Cardiac septum (tissue), 1 donor: ENCODE measurements at regions not wholly inside any gene's neighbourhood (a gene's known extent, or its start where the extent isn't known, plus 50 kb on each side); places are given as distances from the start of the nearest gene placed in this dataset.

ENCODE experiments used
- DNase-seq: peaks from one replicate; pipeline ENCODE4 v3.0.0-alpha.2; 2020; ENCODE audit warnings: low spot score
- intact Hi-C: fragments of 100-400 bp; cut with DNase I; formaldehyde crosslinking; loops from one replicate; pipeline ENCODE4 v1.14.0; 2022
- donor health status: DM: no; HTN: no; CAD: no.

DNA sequence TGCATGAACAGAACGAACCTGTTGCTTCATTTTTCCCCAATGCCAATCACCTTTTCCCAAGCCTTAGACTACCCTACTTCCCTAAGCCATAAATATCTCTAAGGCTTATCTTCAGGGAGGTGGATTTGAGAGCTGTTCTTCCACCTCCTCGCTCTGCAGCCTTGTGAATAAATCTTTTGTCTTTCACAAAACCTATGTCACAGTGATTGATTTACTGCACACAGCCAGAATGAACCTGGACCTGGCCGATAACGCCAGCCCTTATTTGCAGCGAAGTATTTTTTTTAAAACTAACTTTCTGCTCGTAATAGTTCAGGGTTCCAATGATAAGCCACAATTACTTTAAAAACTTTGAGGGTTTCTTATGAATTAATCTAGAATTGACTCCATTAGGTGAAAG lies 632.6 kb downstream of the PTPRU start:
- no peak for DNase-seq
- intact Hi-C loops: no loop called here

DNA sequence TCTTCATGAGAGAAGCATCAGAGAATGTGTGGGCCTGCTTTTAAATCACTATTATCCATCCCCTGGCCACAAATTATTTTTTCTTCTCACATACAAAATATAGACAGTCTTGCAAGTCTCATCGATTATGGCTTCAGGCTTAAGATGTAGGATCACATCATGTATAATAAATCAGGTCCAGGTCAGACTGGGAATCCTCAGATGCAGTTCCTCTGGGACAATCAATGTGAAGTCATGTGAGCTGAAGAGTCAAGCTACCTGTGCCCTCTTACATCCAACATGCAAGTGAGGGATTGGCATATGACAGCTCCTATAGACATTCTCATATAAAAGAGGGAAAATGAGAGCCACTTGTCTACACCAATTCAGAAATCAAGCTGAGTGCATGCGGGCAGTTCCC lies 631.8 kb downstream of the PTPRU start:
- no peak for DNase-seq
- intact Hi-C loops: no loop called here

DNA sequence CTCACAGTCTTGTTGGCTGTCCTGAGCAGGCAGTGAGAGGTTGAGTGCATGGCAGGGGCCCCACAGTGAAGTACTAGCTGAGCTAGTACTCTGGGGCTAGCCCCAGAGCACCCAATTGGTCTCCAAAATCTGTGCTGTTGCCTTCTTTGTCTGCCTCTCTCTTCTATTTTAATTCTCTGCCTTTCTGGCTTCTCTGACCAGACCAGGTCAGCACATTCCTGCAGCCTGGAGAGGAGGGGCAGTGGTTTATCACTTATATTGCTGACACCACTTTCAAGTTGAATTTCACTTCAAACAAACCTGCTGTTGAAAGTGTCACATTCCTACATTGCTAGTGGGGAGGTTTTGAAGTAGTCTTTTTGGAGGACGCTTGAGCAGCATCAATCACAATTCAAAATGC lies 628.7 kb downstream of the PTPRU start:
- intact Hi-C loops: no loop called here
- DNase-seq: no peak

DNA sequence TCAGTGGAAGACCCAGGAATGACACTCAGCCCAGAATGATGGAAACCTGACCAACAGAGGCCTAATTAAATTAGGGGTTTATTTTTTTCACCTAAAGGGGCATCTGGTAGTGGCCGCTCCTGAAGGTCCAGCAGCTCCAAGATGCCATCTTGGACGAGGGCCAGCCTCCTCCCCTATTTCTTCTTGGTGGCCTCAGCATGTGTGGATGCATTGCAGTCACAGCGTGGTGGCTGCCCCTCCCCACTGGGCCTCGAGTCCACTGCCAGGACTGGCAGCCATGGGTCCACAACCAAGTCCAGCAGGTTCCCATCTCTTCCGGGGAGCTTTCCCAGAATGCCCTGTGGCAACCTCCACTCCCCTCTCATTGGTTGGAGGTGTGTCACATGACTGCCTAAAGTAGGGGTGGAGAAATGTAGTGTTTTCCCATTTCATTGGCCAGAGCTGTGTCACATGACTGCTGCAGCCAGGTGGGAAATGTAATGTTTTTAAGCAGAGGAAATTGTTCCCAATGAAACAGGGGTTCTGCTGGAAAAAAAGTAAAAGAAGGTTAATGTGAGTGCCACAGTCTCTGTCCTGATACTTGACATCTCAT lies 628.2 kb downstream of the PTPRU start:
- intact Hi-C loops: no loop called here
- DNase-seq: no peak

DNA sequence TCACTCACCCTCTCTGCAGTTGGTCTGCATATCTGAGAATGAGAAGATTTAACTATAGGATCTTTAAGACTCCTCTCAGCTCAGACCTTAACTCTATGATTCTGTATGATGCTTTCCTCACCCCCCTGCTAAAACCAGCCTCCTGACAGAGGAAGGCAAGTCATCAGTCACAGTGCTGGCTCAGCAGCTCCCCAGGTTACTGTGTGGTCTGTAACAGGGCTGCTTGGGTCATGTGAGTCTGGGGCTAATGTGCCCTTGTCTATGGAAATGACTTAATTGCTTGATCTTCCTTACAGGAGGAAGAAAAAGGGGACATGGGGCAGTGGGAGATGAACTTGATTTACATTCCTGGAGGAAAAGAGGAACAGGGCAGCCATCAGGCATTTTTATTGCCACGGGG lies 625.6 kb downstream of the PTPRU start:
- DNase-seq: peak; percentile 35
- intact Hi-C loops: no loop called here

DNA sequence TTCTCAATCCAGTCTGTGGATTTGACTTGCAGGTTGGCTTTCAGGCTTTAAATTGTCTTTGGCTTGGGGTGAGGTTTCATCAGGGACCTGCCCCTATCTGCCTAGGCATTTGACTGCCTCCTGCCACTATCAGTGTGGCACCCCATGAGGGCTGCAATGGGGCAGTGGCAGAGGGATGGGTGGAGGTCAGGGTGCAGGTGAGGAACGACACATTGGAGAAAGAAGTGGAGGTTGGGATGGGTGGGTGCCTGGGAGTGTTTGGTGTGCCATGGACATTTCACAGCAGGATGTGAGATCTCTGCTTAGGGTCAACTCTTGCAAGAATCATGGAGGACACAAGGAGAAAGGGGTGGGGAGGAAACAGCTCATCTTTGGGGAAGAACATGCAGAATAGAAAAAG lies 625.1 kb downstream of the PTPRU start:
- DNase-seq: peak; percentile 1
- intact Hi-C loops: no loop called here

DNA sequence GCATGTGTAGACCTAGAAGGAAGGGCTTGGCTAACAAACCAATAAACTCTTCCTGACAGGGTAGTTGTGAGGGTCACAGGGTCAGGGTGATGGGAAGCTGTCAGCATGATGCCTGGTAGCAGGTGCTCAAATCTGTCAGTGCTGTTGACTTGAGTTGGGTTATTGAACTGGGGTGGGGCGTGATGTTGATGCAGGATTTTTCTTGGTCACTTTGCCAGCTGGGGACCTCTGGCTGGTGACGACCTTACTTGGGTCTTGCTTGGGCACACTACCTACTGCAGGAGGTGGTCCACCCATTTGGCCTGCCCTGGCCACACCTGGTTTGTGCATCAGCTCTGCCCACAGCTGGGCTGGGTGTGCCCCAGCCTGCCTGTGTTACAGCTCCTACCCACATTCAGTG lies 624.4 kb downstream of the PTPRU start:
- intact Hi-C loops: no loop called here

DNA sequence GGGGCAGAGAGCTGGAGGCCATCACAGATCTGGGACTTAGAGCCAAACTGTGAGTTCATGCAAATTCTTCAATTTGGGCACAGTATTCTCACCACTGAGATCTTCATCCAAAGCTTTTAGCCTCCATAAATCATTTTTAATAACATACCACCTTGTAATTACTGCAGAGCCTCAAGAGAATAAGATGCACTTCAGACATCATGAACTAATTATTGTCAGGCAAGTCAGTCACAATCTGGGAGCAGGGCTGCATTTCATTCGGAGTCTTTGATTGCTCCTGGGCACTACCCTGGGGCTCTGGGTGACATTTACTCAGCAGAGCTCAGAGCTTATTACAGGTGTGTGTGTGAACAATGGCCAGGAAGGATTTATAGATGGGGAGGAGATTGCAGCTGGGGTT lies 623.7 kb downstream of the PTPRU start:
- DNase-seq: peak; percentile 46
- intact Hi-C loops: no loop called here

More for the DNA sequence above, 624.4 kb downstream of the PTPRU start:
- DNase-seq: peak; percentile 19

DNA sequence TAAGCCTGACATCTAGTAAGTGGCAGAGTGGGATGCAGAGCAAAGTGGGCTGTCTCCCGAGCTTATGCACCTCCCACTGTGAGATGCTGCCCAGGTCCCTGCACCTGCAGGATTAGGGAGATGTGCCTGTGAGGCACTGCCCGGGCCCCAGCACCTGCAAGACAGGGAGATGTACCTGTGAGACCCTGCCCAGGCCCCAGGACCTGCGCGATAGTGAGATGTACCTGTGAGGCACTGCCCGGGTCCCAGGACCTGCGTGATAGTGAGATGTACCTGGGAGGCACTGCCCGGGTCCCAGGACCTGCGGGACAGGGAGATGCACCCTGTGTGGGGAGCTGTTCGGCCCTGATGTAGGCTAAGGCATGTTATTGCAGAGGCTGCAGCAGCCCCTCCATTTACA lies 622.8 kb downstream of the PTPRU start:
- peak; percentile 26 for DNase-seq
- intact Hi-C loops: no loop called here

DNA sequence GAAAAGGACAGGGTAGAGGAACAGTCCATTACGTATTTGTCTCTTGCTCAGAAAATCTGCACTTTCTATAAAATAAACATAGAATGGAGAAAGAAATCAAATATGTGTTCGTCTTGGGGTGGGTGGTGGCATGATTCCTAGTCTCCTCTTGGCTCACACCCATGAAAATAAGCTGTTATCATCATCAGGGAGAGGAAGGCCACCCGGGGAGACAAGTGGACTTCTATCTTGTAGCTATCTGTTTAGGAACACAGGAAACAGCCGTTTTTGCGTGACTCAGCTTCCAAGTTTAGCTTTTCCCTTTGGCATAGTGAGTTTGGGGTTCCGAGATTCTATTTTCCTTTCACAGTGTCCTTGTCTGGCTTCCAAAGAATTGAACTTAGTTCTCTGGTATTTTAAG lies 622.3 kb downstream of the PTPRU start:
- DNase-seq: peak; percentile 46
- intact Hi-C loops: no loop called here

DNA sequence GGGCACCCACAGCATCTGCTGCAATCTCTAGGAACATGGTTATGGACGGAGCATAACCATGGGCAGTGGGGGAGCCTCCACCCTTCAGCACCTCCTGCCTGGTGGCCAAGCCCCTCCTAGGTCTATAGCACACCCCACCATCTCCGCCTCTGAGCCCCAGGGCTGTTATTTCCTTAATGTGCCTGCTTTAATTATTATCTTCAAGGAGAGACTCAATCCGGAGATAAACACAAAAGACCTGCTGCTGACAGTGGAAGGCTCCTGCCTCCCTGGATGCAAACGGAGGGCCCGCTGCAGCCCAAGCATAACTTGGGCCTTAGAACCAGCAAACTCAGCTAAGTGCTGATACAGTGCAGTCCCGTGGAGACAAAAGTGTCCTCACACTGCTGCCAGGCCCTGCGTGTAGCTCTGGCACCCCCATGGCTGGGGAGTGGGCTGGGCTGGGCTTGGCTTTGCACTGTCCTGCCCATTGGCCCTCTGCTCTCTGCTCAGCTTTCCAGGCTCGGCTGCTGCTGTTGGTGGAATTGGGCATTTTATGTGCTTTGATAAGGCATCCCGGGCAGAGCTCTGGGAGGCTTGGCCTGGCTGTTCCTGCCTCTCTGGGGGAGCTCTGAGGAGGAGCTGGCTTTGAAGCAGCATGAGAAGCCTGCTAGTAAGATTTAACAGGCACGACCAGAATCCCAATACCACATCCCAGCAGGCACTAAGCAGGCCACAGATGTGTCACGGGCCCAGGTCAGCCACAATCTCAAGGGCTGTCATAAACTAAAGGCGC lies 620.2 kb downstream of the PTPRU start:
- intact Hi-C loops: no loop called here
- DNase-seq: peak; percentile 61

DNA sequence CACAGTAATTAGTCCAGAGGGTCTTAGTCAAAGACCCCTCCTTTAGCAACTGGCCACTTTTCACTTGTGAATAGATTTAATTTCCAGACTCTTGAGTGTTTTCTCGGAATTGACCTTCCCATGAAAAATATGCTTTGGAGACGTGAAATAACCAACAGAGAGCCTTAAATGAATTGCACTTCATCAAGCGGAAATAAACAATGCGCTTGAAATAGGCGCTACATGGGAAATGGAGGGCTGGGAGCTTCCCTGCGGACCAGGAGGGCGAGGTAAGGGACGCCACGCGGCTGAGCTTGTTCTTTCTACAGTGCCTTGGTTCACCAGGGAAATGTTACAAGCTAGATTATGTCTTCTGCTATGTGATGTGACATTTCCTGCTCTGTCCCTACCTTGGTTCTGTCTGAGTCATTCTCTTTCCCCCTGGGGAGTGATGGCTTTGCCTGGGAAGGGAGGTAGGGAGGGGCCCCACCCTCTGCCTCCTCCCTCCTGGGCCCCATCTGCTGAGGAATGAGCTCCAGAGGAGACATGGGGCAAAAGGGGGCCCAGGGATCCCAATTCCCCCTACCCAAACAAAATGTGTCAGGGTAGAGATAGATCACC lies 619.3 kb downstream of the PTPRU start:
- intact Hi-C loops: no loop called here
- peak; percentile 22 for DNase-seq

DNA sequence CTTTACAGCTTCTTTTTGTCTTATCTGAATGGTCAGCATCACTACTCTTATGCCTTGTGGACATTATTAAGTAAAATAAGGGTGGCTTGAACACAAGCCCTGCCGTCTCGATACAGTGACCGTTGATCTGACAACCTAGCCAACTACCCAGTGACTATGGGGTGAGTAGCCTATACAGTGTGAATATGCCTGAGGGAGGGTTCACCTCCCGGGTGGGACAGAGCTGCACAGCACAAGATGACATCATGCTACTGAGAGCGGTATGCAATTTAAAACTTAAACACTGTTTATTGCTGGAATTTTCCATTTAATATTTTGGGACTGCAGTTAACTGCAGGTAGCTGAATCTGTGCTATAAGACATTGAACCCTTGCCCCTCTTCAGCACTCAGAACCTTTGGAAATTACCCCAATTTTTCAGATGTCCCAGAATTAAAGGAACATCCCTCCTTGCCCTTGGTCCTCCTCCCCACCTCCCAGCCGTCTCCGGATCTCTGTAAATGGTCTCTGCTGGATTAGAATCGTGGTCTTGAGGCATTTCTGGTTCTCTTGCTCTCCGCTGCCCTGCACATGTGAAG lies 618.5 kb downstream of the PTPRU start:
- peak; percentile 41 for DNase-seq
- intact Hi-C loops: no loop called here

DNA sequence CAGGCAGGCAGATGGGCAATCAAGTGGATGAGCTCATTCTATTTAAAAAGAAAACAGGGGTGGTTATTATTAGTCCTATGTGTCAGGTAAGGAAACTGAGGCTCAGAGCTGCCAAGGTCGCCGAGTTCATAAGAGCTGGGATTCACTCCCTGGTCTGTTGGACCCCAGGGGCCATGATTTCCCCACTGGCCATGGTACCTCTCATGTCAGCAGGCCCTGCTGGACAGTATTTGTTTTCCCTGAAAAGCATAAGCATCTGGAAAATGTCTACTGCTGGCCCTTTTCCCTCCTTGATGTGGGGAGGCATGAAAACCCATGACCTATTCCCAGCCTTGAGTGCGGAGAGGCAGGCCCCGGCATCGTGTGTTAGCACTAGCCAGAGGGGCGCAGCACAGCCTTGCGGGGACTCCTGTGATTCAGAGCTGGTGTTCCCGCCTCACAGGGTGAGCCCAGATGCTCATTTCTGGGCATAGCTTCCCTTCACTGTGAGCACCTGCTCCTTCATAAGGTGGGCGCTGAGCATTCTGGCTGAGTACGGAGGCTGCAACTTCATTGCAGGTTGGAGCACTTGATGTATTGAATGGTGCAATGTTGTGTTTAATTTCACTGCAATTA lies 617.5 kb downstream of the PTPRU start:
- intact Hi-C loops: no loop called here
- DNase-seq: peak; percentile 47

DNA sequence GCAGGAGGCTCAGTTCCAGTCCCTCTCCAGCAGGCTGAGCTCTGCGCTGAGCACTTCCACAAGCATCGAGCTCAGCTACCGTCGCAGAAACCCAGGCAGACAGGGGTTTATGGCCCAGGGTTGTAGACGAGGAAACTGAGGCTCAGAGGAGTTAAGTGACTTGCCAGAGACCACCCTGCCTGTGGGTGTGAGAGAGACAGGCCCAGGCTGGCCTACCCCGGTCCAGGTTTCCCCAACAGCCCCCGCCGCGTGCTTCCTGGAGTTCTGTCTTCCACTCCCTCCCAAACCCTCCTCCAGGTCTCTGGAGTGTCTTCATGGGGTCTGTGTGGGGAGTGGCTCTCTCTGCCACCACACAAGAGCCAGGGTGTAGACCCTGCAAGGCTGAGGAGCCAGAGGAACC lies 615.9 kb downstream of the PTPRU start:
- intact Hi-C loops: no loop called here
- DNase-seq: peak; percentile 67

DNA sequence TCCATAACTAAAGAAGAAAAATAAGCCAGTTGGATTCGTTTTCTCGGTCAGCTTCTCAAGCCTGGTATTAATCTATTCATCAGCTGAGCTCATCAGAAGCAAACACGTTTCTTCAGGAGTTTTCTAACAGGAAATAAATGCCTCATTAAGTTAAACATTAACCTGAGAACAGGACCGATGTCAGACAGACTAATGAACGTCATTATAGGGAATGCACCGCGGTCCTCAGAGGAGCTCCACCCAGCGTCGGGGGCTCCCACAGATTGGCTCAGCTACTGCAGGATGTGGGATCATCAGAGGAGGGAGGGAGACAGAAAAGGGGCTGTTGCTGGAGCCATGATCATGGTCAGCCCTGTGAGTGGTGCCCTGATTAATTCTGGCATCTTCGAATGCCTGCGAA lies 615.4 kb downstream of the PTPRU start:
- intact Hi-C loops: no loop called here
- peak; percentile 7 for DNase-seq

DNA sequence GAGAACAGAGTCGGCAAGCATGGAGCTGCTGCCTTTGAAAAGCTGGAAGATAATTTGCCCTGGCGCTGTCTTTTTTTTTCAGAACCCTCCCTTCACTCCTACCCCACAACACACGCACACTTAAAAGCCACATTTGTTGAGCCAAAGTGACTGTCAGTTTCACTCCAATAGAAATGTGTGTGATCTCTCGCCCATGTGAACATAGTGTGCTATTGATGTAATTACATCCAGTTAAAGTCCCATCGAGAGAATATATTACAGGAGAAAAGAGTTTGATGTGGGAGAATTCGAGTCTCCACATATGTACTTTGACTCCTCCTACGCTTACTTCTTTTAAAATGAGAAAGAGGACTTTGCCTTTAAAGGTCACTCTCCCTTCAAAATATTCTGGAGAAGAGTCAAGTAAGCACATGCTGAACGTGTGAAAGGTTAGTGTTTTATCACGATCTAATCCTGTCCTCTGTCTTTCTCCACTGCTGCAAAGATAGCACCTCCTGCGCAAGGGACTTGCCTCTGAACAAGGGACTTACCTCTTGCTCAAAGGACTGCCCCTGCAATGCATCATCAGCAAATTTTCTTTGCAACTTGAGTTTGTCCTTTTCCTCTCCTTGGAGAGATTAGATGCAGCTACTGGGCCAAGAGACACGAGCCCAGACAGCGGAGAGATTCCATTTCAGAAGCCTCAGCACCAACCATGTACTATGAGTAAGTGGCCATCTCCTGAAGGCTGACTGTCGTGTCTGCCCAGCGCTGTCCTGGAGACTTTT lies 613.9 kb downstream of the PTPRU start:
- peak; percentile 36 for DNase-seq
- intact Hi-C loops: loop anchor here (10.0 kb wide), 1 partner anchor 615 kb away; the partner anchor contains the start of genes MECR and PTPRU

DNA sequence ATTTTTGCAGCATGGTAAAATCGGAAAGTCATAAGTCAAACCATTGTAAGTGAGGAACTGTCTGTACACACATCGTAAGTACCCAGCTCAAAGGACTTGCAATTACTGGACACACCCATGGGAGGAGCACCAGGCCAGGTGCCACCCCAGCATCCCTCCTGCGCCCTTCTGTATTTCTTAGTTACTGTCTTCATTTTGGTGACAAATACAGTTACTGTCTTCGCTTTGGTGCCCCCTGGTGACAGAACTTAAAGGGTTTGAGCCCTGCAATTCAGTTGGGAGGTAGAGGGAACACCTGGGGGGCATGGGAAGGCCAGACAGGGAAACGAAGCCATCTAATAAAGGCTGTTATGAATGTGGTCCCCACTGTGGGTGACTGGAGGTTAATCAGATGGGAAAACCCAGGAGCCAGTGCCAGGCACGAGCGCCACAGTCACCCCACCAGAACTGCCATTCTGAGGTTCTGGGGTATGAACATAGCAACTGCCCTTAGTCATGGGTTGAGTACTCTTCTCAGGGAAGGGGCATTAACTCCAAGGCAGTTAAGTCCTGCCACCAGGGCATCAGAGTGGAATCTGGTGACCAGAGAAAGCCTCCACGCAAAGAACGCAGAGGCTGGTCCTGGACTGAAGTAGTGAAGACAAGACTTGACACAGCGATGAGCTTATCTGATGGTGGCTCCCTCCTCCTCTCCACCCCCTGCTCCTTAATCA lies 612.9 kb downstream of the PTPRU start:
- DNase-seq: peak; percentile 33
- intact Hi-C loops: loop anchor here (10.0 kb wide), 1 partner anchor 614 kb away; the partner anchor contains the start of genes MECR and PTPRU

DNA sequence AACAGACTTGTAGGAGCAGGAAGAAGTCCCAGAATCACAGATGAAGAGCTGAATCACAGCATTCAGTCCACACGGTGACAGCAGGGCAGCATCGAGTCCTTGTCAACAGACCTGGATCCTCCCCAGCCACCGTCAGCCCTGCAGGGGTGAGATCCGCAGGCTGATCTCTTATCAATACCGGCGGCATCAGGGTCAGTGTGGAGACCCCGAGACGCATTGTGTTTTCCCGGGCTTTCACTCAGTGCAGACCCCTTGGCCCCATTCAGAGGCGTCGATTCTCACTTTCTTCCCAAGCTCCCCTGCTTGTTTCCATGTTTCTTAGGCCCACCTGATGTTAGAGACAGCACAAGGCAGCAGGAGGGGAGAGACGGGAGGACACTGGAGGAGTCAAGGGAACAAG lies 609.6 kb downstream of the PTPRU start:
- intact Hi-C loops: loop anchor here (10.0 kb wide), 1 partner anchor 611 kb away; the partner anchor contains the start of genes MECR and PTPRU

More for the DNA sequence above, 609.6 kb downstream of the PTPRU start:
- peak; percentile 49 for DNase-seq
